H9 (cell line): ENCODE measurements at regions not wholly inside any gene's neighbourhood (a gene's known extent, or its start where the extent isn't known, plus 50 kb on each side); places are given as distances from the start of the nearest gene placed in this dataset.

ENCODE experiments used
- DNase-seq: peaks from one replicate; pipeline ENCODE4 v3.0.0-alpha.2; 2017
- H2AFZ ChIP-seq: one replicate; pipeline ENCODE4 v1.6.1; 2013; ENCODE audit warnings: mild to moderate bottlenecking, low read length, control low read depth, moderate library complexity
- H2AK5ac ChIP-seq: 2 replicates; pipeline ENCODE4 v1.6.1; 2013; ENCODE audit warnings: low read length, control low read depth, mixed read lengths; ENCODE audit not compliant: insufficient read length
- H2BK120ac ChIP-seq: one replicate; pipeline ENCODE4 v1.6.1; 2013; ENCODE audit warnings: low read depth, mild to moderate bottlenecking, low read length, control low read depth, inconsistent platforms; ENCODE audit not compliant: poor library complexity, severe bottlenecking
- H2BK12ac ChIP-seq: 2 replicates; pipeline ENCODE4 v1.6.1; 2013; ENCODE audit warnings: low read length, control low read depth, mixed read lengths, low read depth; ENCODE audit not compliant: insufficient read length
- H2BK15ac ChIP-seq: 2 replicates; pipeline ENCODE4 v1.6.1; 2013; ENCODE audit warnings: low read depth, low read length, control low read depth
- H2BK20ac ChIP-seq: one replicate; pipeline ENCODE4 v1.6.1; 2013; ENCODE audit warnings: low read depth, mild to moderate bottlenecking, low read length, control low read depth, inconsistent platforms; ENCODE audit not compliant: poor library complexity, severe bottlenecking
- H2BK5ac ChIP-seq: 2 replicates; pipeline ENCODE4 v1.6.1; 2013; ENCODE audit warnings: low read length, control low read depth, mixed read lengths; ENCODE audit not compliant: insufficient read length
- H3K14ac ChIP-seq: 2 replicates; pipeline ENCODE4 v1.6.1; 2013; ENCODE audit warnings: low read length, control low read depth; ENCODE audit not compliant: insufficient read depth
- H3K18ac ChIP-seq: 2 replicates; pipeline ENCODE4 v1.6.1; 2013; ENCODE audit warnings: low read depth, mild to moderate bottlenecking, mixed read lengths, low read length, control low read depth; ENCODE audit not compliant: insufficient read length
- H3K23ac ChIP-seq: 2 replicates; pipeline ENCODE4 v1.6.1; 2013; ENCODE audit warnings: low read length, control low read depth, mixed read lengths, low read depth; ENCODE audit not compliant: insufficient read length
- H3K23me2 ChIP-seq: 2 replicates; pipeline ENCODE4 v1.6.1; 2013; ENCODE audit warnings: low read depth, mild to moderate bottlenecking, mixed read lengths, low read length, control low read depth; ENCODE audit not compliant: insufficient read length, poor library complexity, severe bottlenecking
- H3K27ac ChIP-seq: 2 replicates; pipeline ENCODE4 v1.5.1; 2013; ENCODE audit warnings: low read length, control low read depth, mixed read lengths, low read depth; ENCODE audit not compliant: insufficient read length
- H3K27me3 ChIP-seq: 2 replicates; pipeline ENCODE4 v1.6.1; 2013; ENCODE audit warnings: low read length, control low read depth, inconsistent platforms; ENCODE audit not compliant: insufficient read depth
- H3K4ac ChIP-seq: 2 replicates; pipeline ENCODE4 v1.6.1; 2013; ENCODE audit warnings: low read depth, mild to moderate bottlenecking, control low read depth, inconsistent platforms, low read length, moderate library complexity
- H3K4me1 ChIP-seq: 2 replicates; pipeline ENCODE4 v1.6.1; 2013; ENCODE audit warnings: low read length, control low read depth, inconsistent platforms; ENCODE audit not compliant: insufficient read depth
- H3K4me2 ChIP-seq: 2 replicates; pipeline ENCODE4 v1.6.1; 2013; ENCODE audit warnings: low read length, control low read depth, mixed read lengths; ENCODE audit not compliant: insufficient read length, insufficient read depth
- H3K56ac ChIP-seq: 2 replicates; pipeline ENCODE4 v1.6.1; 2013; ENCODE audit warnings: low read depth, mild to moderate bottlenecking, mixed read lengths, low read length, control low read depth; ENCODE audit not compliant: insufficient read length
- H3K79me1 ChIP-seq: 2 replicates; pipeline ENCODE4 v1.6.1; 2013; ENCODE audit warnings: low read depth, mild to moderate bottlenecking, moderate library complexity, low read length, control low read depth, inconsistent platforms; ENCODE audit not compliant: insufficient read depth, poor library complexity, severe bottlenecking
- H3K79me2 ChIP-seq: 2 replicates; pipeline ENCODE4 v1.6.1; 2013; ENCODE audit warnings: low read length, control low read depth, inconsistent platforms; ENCODE audit not compliant: insufficient read depth
- H3K9ac ChIP-seq: 2 replicates; pipeline ENCODE4 v1.6.1; 2013; ENCODE audit warnings: low read length, control low read depth, mixed read lengths; ENCODE audit not compliant: insufficient read length; ENCODE audit errors: extremely low read depth
- H3K9me3 ChIP-seq: one replicate; pipeline ENCODE4 v1.6.1; 2013; ENCODE audit warnings: low read depth, low read length, inconsistent platforms; ENCODE audit not compliant: control insufficient read depth
- H3T11ph ChIP-seq: one replicate; pipeline ENCODE4 v1.6.1; 2013; ENCODE audit warnings: mild to moderate bottlenecking, low read length, control low read depth, inconsistent platforms
- H4K20me1 ChIP-seq: one replicate; pipeline ENCODE4 v1.6.1; 2013; ENCODE audit not compliant: control insufficient read depth, insufficient read length, insufficient read depth
- H4K5ac ChIP-seq: 2 replicates; pipeline ENCODE4 v1.6.1; 2013; ENCODE audit warnings: low read depth, mild to moderate bottlenecking, mixed read lengths, low read length, control low read depth; ENCODE audit not compliant: insufficient read length
- H4K8ac ChIP-seq: replicated peaks from 2 replicates; pipeline ENCODE4 v1.6.1; 2013; ENCODE audit warnings: low read length, control low read depth, mixed read lengths, low read depth; ENCODE audit not compliant: insufficient read length
- H4K91ac ChIP-seq: 2 replicates; pipeline ENCODE4 v1.6.1; 2013; ENCODE audit warnings: low read depth, mild to moderate bottlenecking, moderate library complexity, mixed read lengths, low read length, control low read depth; ENCODE audit not compliant: insufficient read length
- H3K27ac Mint-ChIP-seq, 3 experiments: 2 replicates in 2 of 3; 3 replicates in 1 of 3; pipeline ENCODE4 v1.8.0; 2020 to 2021; ENCODE audit warnings: mixed read lengths in 3 of 3, mild to moderate bottlenecking in 1 of 3, moderate library complexity in 1 of 3
- H3K27me3 Mint-ChIP-seq: 2 replicates; pipeline ENCODE4 v1.8.0; 2021; ENCODE audit warnings: low read depth, mild to moderate bottlenecking, moderate library complexity, mixed read lengths
- H3K36me3 Mint-ChIP-seq, 3 experiments: 2 replicates in 2 of 3; 3 replicates in 1 of 3; pipeline ENCODE4 v1.8.0; 2020 to 2021; ENCODE audit warnings: low read depth in 3 of 3, mixed read lengths in 3 of 3; ENCODE audit not compliant: insufficient read depth in 1 of 3
- H3K4me1 Mint-ChIP-seq, 2 experiments: 2 replicates each; pipeline ENCODE4 v1.8.0; 2020; ENCODE audit warnings: mixed read lengths in 2 of 2
- H3K4me3 Mint-ChIP-seq, 2 experiments: 2 replicates in 1 of 2; 3 replicates in 1 of 2; pipeline ENCODE4 v1.8.0; 2020 to 2021; ENCODE audit warnings: mild to moderate bottlenecking in 2 of 2, mixed read lengths in 2 of 2, moderate library complexity in 1 of 2
- H3K9me3 Mint-ChIP-seq, 2 experiments: 2 replicates in 1 of 2; 3 replicates in 1 of 2; pipeline ENCODE4 v1.8.0; 2020; ENCODE audit warnings: mild to moderate bottlenecking in 2 of 2, mixed read lengths in 2 of 2, moderate library complexity in 1 of 2
- WGBS: extraction: QIAGEN DNeasy Blood & Tissue Kit; methylation state at CpG from one replicate; pipeline ENCODE4 v1.1.7; 2013; ENCODE audit warnings: missing lambda C conversion rate, low lambda C conversion rate, mixed read lengths; ENCODE audit not compliant: insufficient read length; ENCODE audit errors: extremely low coverage; 5-methylcytosine and 5-hydroxymethylcytosine counted together
- TF ChIP-seq, protein P1 (sequence below): fragments of 200-600 bp; sonication (generic); conservative IDR thresholded peaks from 3 replicates; pipeline ENCODE4 v1.8.0; 2021; ENCODE audit warnings: antibody characterized with exemption, mild to moderate bottlenecking

DNA sequence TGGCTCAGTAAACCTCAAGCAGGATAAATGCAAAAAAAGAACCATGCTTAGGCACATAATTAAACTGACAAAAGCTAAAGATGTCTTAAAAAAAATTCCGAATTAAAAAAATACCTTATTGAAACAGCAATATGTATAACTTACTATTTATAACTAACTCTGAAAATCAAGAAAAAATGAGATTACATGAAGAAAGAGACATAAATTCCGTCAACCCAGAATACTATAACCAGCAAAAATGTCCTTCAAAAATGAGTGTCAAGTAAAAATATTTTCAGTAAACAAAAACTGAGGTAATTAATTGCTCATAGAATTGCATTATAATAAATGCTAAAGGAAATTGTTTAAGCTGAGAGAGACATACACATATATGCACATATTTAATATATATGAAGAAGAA, 474.5 kb upstream of the SYT4 start:
- Mint-ChIP-seq H3K9me3 (peaks cover 9 to 16% of the 10 kb centered on the region in 2 experiments; a peak in 4 of 5 replicates), H3K27me3 (peaks cover 5% of the 10 kb centered on the region), H3K4me1 (no peaks in the 10 kb centered on the region), H3K27ac (no peak overlapping the region), H3K36me3 (peaks cover 0 to 7% (median 0%) of the 10 kb centered on the region in 3 experiments; a peak in 2 of 7 replicates), H3K4me3 (no peak overlapping the region)
- H3K79me1 ChIP-seq = no peaks in the 10 kb centered on the region
- H4K8ac ChIP-seq = no peak overlapping the region
- no peak overlapping the region for H3K4me2 ChIP-seq
- H3K14ac ChIP-seq = no peak overlapping the region
- H4K5ac ChIP-seq = no peak overlapping the region
- no peak overlapping the region for H3K56ac ChIP-seq
- H3K9me3 ChIP-seq = no peaks in the 10 kb centered on the region
- H3T11ph ChIP-seq = no peak overlapping the region
- H2BK20ac ChIP-seq = no peak overlapping the region
- no peaks in the 10 kb centered on the region for H3K79me2 ChIP-seq
- no peak overlapping the region for H2BK120ac ChIP-seq
- no peak overlapping the region for H2AFZ ChIP-seq
- H3K4ac ChIP-seq = no peak overlapping the region
- no peak overlapping the region for H2AK5ac ChIP-seq
- TF ChIP-seq, protein P1, sequence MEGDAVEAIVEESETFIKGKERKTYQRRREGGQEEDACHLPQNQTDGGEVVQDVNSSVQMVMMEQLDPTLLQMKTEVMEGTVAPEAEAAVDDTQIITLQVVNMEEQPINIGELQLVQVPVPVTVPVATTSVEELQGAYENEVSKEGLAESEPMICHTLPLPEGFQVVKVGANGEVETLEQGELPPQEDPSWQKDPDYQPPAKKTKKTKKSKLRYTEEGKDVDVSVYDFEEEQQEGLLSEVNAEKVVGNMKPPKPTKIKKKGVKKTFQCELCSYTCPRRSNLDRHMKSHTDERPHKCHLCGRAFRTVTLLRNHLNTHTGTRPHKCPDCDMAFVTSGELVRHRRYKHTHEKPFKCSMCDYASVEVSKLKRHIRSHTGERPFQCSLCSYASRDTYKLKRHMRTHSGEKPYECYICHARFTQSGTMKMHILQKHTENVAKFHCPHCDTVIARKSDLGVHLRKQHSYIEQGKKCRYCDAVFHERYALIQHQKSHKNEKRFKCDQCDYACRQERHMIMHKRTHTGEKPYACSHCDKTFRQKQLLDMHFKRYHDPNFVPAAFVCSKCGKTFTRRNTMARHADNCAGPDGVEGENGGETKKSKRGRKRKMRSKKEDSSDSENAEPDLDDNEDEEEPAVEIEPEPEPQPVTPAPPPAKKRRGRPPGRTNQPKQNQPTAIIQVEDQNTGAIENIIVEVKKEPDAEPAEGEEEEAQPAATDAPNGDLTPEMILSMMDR = no peak
- H2BK5ac ChIP-seq = no peak overlapping the region
- no peak overlapping the region for H3K23ac ChIP-seq
- H3K27ac ChIP-seq = no peak overlapping the region
- DNase-seq = no peak
- no peaks in the 10 kb centered on the region for H3K27me3 ChIP-seq
- H3K18ac ChIP-seq = no peak overlapping the region
- no peak overlapping the region for H2BK15ac ChIP-seq
- H3K4me1 ChIP-seq = no peaks in the 10 kb centered on the region
- no peak overlapping the region for H3K9ac ChIP-seq
- WGBS = no CpG with 5 or more reads among the region's 2 CpGs
- H4K20me1 ChIP-seq = no peaks in the 10 kb centered on the region
- no peak overlapping the region for H4K91ac ChIP-seq
- H3K23me2 ChIP-seq = no peaks in the 10 kb centered on the region
- H2BK12ac ChIP-seq = no peak overlapping the region
